HCT116 (cell line): ENCODE measurements at regions not wholly inside any gene's neighbourhood (a gene's known extent, or its start where the extent isn't known, plus 50 kb on each side); places are given as distances from the start of the nearest gene placed in this dataset.

Experiments used
- ATAC-seq: fragments of 200-7000 bp; cut with Tn5 transposase; 2 replicates; pipeline ENCODE4 v1.9.1; 2020; ENCODE audit warnings: mild to moderate bottlenecking, moderate library complexity
- BruUV-seq: library from RNA; stranded (reverse); fragments of 400-500 nt; replicated peaks from 2 replicates; lab custom pipeline; 2021; lab: Mats Ljungman, UMichigan
- CTCF ChIA-PET: fragments of 300-600 bp; sonication (Branson Sonifier 250); formaldehyde crosslinking; loops from one replicate; lab custom pipeline; 2021; ENCODE audit warnings: antibody characterized with exemption; lab: Charles Lee
- POLR2A ChIA-PET: fragments of 300-600, 350-600 bp; sonication (Branson Sonifier 250); formaldehyde crosslinking; loops from one replicate; lab custom pipeline; 2021; ENCODE audit warnings: antibody characterized with exemption; lab: Charles Lee
- RAD21 ChIA-PET, 2 experiments: fragments of 300-600 bp; sonication (Branson Sonifier 250); formaldehyde crosslinking; loops; one replicate each; lab custom pipeline; 2023; ENCODE audit warnings: low total read pairs in 2 of 2; ENCODE audit not compliant: uncharacterized antibody in 2 of 2, unreplicated experiment in 2 of 2, low non-redundant PET in 1 of 2; lab: Charles Lee
- DNase-seq: peaks from one replicate; pipeline ENCODE4 v3.0.0-alpha.2; 2010; ENCODE audit warnings: low read depth, low spot score
- H2AFZ ChIP-seq: fragments of 200-600 bp; shearing (Covaris generic), sonication (generic); 2 replicates; pipeline ENCODE4 v1.6.1; 2017; ENCODE audit warnings: low read depth, mixed run types, mixed read lengths, antibody characterized with exemption, low read length; ENCODE audit not compliant: poor library complexity, severe bottlenecking
- H3K27ac ChIP-seq: 2 replicates; pipeline ENCODE4 v1.5.1; 2012; ENCODE audit warnings: low read depth, low read length
- H3K27me3 ChIP-seq: fragments of 200-600 bp; sonication (generic); 2 replicates; pipeline ENCODE4 v1.6.1; 2016; ENCODE audit warnings: mixed run types, low read length, mixed read lengths; ENCODE audit not compliant: insufficient read depth
- H3K36me3 ChIP-seq, 2 experiments: fragments of 200-500 bp in 1 of 2; fragments of 200-600 bp in 1 of 2; sonication (Bioruptor generic) in 1 of 2; sonication (generic) in 1 of 2; 2 replicates each; pipeline versions ENCODE4 v1.5.1 to v1.6.1; 2014 to 2016; ENCODE audit warnings: low read length in 2 of 2, inconsistent platforms in 1 of 2, mixed read lengths in 1 of 2, mixed run types in 1 of 2; ENCODE audit not compliant: insufficient read depth in 2 of 2, control insufficient read depth in 1 of 2
- H3K4me1 ChIP-seq, 2 experiments: fragments of 200-600 bp in 1 of 2; sonication (generic) in 1 of 2; 2 replicates each; pipeline versions ENCODE4 v1.5.1 to v1.6.1; 2012 to 2017; ENCODE audit warnings: low read length in 2 of 2, inconsistent platforms in 1 of 2, mild to moderate bottlenecking in 1 of 2, mixed read lengths in 1 of 2, mixed run types in 1 of 2, moderate library complexity in 1 of 2; ENCODE audit not compliant: insufficient read depth in 2 of 2, control insufficient read depth in 1 of 2
- H3K4me2 ChIP-seq: fragments of 200-600 bp; sonication (generic); 2 replicates; pipeline ENCODE4 v1.6.1; 2017; ENCODE audit warnings: mixed run types, low read length, mixed read lengths
- H3K4me3 ChIP-seq, 2 experiments: fragments of 200-600 bp in 1 of 2; sonication (generic) in 1 of 2; replicated peaks in 1 of 2; 2 replicates each; pipeline ENCODE4 v1.5.1; 2011 to 2016; ENCODE audit warnings: low read length in 2 of 2, control low read depth in 1 of 2, low read depth in 1 of 2, mild to moderate bottlenecking in 1 of 2, mixed read lengths in 1 of 2, mixed run types in 1 of 2
- H3K79me2 ChIP-seq: fragments of 200-600 bp; sonication (generic); 2 replicates; pipeline ENCODE4 v1.6.1; 2017; ENCODE audit warnings: mild to moderate bottlenecking, mixed run types, low read length, moderate library complexity, mixed read lengths; ENCODE audit not compliant: insufficient read depth
- H3K9ac ChIP-seq: fragments of 200-600 bp; sonication (generic); 2 replicates; pipeline ENCODE4 v1.6.1; 2016; ENCODE audit warnings: low read length, mixed read lengths
- H3K9me2 ChIP-seq: fragments of 200-600 bp; sonication (generic), shearing (Covaris generic); 2 replicates; pipeline ENCODE4 v1.6.1; 2017; ENCODE audit warnings: mixed run types, mild to moderate bottlenecking, moderate library complexity; ENCODE audit not compliant: insufficient read depth
- H3K9me3 ChIP-seq, 2 experiments: fragments of 200-500 bp in 1 of 2; fragments of 200-600 bp in 1 of 2; sonication (Bioruptor generic) in 1 of 2; sonication (generic) in 1 of 2; 2 replicates each; pipeline ENCODE4 v1.6.1; 2014 to 2017; ENCODE audit warnings: low read length in 2 of 2, mixed read lengths in 2 of 2, inconsistent platforms in 1 of 2, low read depth in 1 of 2, mild to moderate bottlenecking in 1 of 2, mixed run types in 1 of 2, moderate library complexity in 1 of 2; ENCODE audit not compliant: control insufficient read depth in 1 of 2, insufficient read depth in 1 of 2
- H4K20me1 ChIP-seq: fragments of 200-600 bp; sonication (generic), shearing (Covaris generic); 2 replicates; pipeline ENCODE4 v1.6.1; 2017; ENCODE audit warnings: mixed run types, mild to moderate bottlenecking, moderate library complexity; ENCODE audit not compliant: insufficient read depth
- CEBPB ChIP-seq: IDR thresholded peaks from 2 replicates; pipeline ENCODE4 v1.6.1; 2012; ENCODE audit warnings: low read depth
- EGR1 ChIP-seq: IDR thresholded peaks from 2 replicates; pipeline ENCODE4 v1.6.1; 2012; ENCODE audit warnings: low read depth
- POLR2A ChIP-seq: IDR thresholded peaks from 2 replicates; pipeline ENCODE4 v1.7.0; 2011; ENCODE audit warnings: borderline replicate concordance; ENCODE audit not compliant: insufficient read depth, insufficient read length; ENCODE audit errors: extremely low read depth
- POLR2AphosphoS5 ChIP-seq: IDR thresholded peaks from 2 replicates; pipeline ENCODE4 v1.6.1; 2011; ENCODE audit warnings: mild to moderate bottlenecking, low read depth, low read length, moderate library complexity
- RAD21 ChIP-seq: IDR thresholded peaks from 2 replicates; pipeline ENCODE4 v1.6.1; 2012; ENCODE audit warnings: low read depth, mild to moderate bottlenecking
- SIN3A ChIP-seq: IDR thresholded peaks from 2 replicates; pipeline ENCODE4 v1.6.1; 2012; ENCODE audit warnings: low read depth
- SP1 ChIP-seq: IDR thresholded peaks from 2 replicates; pipeline ENCODE4 v1.6.1; 2012; ENCODE audit warnings: low read depth
- TCF7L2 ChIP-seq: IDR thresholded peaks from 2 replicates; pipeline ENCODE4 v1.7.0; 2011; ENCODE audit warnings: borderline replicate concordance, inconsistent platforms; ENCODE audit not compliant: insufficient read depth, insufficient read length; ENCODE audit errors: extremely low read depth
- ZFX ChIP-seq: fragments of 450-650 bp; IDR thresholded peaks from 2 replicates; pipeline ENCODE4 v1.6.1; 2017
- intact Hi-C: fragments of 100-400 bp; cut with micrococcal nuclease; formaldehyde crosslinking; loops from 2 replicates; pipeline ENCODE4 v1.10.0; 2022
- TF ChIP-seq, protein P1 (sequence below): IDR thresholded peaks from 2 replicates; pipeline ENCODE4 v1.6.1; 2011; ENCODE audit warnings: mild to moderate bottlenecking, low read length, moderate library complexity; ENCODE audit not compliant: insufficient replicate concordance; ENCODE audit errors: extremely low read depth
- TF ChIP-seq, protein P2 (sequence below): IDR thresholded peaks from 2 replicates; pipeline ENCODE4 v1.6.1; 2012; ENCODE audit warnings: low read depth
- TF ChIP-seq, protein P3 (sequence below), 3 experiments: fragments of 200-600 bp in 1 of 3; sonication (generic) in 1 of 3; IDR thresholded peaks in 2 of 3; conservative IDR thresholded peaks in 1 of 3; 2 replicates each; pipeline ENCODE4 v1.5.1; 2012 to 2017; ENCODE audit warnings: low read depth in 2 of 3, low read length in 2 of 3, antibody characterized with exemption in 1 of 3, borderline replicate concordance in 1 of 3, control low read depth in 1 of 3, mild to moderate bottlenecking in 1 of 3, mixed read lengths in 1 of 3, mixed run types in 1 of 3, moderate library complexity in 1 of 3; ENCODE audit not compliant: insufficient read depth in 1 of 3
- TF ChIP-seq, protein P4 (sequence below): IDR thresholded peaks from 2 replicates; pipeline ENCODE4 v1.6.1; 2012

DNA sequence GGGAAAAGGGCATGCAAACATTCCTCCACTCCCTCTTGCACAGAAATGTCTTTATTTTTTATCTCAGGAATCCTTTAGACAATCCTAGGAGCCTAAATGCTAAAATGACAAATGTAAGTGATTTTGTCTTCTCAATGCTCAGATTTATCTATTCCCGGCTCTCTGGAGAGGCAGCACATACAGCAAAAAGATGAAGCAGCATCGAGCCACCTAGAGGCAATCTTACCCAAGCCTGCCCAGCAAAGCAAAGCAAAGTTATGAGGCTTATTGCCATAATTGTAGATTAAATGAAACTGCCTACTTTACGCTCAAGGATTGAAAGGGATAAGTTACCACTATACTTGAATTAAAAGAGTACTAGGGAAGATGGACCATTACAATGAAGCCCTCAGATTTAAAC is 750.4 kb upstream of the NR2F2 start:
- ChIA-PET POLR2A (no interaction called here), RAD21 (no interaction called here), CTCF (no interaction called here)
- H3K9me3 ChIP-seq: no peaks in the 10 kb centered on the region
- no peaks in the 10 kb centered on the region for H3K79me2 ChIP-seq
- no peaks in the 10 kb centered on the region for H3K36me3 ChIP-seq
- H3K4me2 ChIP-seq: no peak overlapping the region
- no TSS peak for BruUV-seq
- no peaks in the 10 kb centered on the region for H3K9me2 ChIP-seq
- TF ChIP-seq ZFX: no peak
- TF ChIP-seq POLR2A: no peak
- no peak for TF ChIP-seq TCF7L2
- no peak; the same call in 1 of the 2 replicates for TF ChIP-seq RAD21
- no peak for TF ChIP-seq SIN3A
- TF ChIP-seq, protein P1, sequence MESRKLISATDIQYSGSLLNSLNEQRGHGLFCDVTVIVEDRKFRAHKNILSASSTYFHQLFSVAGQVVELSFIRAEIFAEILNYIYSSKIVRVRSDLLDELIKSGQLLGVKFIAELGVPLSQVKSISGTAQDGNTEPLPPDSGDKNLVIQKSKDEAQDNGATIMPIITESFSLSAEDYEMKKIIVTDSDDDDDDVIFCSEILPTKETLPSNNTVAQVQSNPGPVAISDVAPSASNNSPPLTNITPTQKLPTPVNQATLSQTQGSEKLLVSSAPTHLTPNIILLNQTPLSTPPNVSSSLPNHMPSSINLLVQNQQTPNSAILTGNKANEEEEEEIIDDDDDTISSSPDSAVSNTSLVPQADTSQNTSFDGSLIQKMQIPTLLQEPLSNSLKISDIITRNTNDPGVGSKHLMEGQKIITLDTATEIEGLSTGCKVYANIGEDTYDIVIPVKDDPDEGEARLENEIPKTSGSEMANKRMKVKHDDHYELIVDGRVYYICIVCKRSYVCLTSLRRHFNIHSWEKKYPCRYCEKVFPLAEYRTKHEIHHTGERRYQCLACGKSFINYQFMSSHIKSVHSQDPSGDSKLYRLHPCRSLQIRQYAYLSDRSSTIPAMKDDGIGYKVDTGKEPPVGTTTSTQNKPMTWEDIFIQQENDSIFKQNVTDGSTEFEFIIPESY: no peak
- TF ChIP-seq, protein P2, sequence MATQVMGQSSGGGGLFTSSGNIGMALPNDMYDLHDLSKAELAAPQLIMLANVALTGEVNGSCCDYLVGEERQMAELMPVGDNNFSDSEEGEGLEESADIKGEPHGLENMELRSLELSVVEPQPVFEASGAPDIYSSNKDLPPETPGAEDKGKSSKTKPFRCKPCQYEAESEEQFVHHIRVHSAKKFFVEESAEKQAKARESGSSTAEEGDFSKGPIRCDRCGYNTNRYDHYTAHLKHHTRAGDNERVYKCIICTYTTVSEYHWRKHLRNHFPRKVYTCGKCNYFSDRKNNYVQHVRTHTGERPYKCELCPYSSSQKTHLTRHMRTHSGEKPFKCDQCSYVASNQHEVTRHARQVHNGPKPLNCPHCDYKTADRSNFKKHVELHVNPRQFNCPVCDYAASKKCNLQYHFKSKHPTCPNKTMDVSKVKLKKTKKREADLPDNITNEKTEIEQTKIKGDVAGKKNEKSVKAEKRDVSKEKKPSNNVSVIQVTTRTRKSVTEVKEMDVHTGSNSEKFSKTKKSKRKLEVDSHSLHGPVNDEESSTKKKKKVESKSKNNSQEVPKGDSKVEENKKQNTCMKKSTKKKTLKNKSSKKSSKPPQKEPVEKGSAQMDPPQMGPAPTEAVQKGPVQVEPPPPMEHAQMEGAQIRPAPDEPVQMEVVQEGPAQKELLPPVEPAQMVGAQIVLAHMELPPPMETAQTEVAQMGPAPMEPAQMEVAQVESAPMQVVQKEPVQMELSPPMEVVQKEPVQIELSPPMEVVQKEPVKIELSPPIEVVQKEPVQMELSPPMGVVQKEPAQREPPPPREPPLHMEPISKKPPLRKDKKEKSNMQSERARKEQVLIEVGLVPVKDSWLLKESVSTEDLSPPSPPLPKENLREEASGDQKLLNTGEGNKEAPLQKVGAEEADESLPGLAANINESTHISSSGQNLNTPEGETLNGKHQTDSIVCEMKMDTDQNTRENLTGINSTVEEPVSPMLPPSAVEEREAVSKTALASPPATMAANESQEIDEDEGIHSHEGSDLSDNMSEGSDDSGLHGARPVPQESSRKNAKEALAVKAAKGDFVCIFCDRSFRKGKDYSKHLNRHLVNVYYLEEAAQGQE: no peak
- no peak for TF ChIP-seq EGR1
- TF ChIP-seq POLR2AphosphoS5: no peak
- no peak for TF ChIP-seq CEBPB
- TF ChIP-seq, protein P3, sequence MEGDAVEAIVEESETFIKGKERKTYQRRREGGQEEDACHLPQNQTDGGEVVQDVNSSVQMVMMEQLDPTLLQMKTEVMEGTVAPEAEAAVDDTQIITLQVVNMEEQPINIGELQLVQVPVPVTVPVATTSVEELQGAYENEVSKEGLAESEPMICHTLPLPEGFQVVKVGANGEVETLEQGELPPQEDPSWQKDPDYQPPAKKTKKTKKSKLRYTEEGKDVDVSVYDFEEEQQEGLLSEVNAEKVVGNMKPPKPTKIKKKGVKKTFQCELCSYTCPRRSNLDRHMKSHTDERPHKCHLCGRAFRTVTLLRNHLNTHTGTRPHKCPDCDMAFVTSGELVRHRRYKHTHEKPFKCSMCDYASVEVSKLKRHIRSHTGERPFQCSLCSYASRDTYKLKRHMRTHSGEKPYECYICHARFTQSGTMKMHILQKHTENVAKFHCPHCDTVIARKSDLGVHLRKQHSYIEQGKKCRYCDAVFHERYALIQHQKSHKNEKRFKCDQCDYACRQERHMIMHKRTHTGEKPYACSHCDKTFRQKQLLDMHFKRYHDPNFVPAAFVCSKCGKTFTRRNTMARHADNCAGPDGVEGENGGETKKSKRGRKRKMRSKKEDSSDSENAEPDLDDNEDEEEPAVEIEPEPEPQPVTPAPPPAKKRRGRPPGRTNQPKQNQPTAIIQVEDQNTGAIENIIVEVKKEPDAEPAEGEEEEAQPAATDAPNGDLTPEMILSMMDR (IDR thresholded peaks at IDR 0.05 in 2 of 3, conservative IDR thresholded peaks at IDR 0.05 in 1 of 3; ENCODE audit: borderline replicate concordance in 1 of 3, insufficient read depth in 1 of 3, low read depth in 2 of 3, low read length in 2 of 3): no peak
- TF ChIP-seq, protein P4, sequence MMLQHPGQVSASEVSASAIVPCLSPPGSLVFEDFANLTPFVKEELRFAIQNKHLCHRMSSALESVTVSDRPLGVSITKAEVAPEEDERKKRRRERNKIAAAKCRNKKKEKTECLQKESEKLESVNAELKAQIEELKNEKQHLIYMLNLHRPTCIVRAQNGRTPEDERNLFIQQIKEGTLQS: no peak
- TF ChIP-seq SP1: no peak
- no peak overlapping the region for H3K4me3 ChIP-seq
- H3K4me1 ChIP-seq: no peaks in the 10 kb centered on the region
- H3K27me3 ChIP-seq: no peaks in the 10 kb centered on the region
- no peak overlapping the region for H2AFZ ChIP-seq
- ATAC-seq: no peak
- H3K9ac ChIP-seq: no peak overlapping the region
- intact Hi-C loops: no loop called here
- no peaks in the 10 kb centered on the region for H4K20me1 ChIP-seq
- no peak for DNase-seq
- H3K27ac ChIP-seq: no peak overlapping the region
